Brain pericyte (primary cell): ENCODE measurements at regions not wholly inside any gene's neighbourhood (a gene's known extent, or its start where the extent isn't known, plus 50 kb on each side); places are given as distances from the start of the nearest gene placed in this dataset.
"Not testable (repeated sequence)": the region's sequence is repeated elsewhere in the genome, so short reads cannot be mapped to it uniquely, and the experiment has no call there.

Source experiments
- DNase-seq: peaks from one replicate; pipeline ENCODE4 v3.0.0-alpha.2; 2012; ENCODE audit warnings: low read depth, low spot score

DNA sequence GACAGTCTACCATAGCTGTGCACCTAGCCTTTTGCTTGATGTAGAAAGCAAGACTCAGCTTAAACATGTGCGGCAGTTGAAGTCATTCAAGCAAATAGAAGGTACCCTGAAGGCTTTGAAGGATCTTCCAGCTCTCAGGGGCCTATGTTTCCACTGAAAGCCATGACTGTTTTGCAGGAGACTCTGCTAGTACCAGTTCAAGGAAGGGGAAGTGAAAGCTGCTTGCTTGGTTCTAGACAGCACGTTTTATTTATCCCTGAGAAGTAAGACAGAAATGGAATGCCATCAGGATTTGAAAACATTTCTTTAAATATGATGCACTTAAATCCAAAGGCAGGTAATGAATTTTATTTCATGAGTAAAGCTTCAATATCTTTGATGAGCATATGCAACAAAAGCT lies 311.4 kb downstream of the PDCD6IP start:
- DNase-seq = no peak

GRCh38 chr3:34111361-34111760 lies 312.9 kb downstream of the PDCD6IP start:
- DNase-seq = no peak

DNA sequence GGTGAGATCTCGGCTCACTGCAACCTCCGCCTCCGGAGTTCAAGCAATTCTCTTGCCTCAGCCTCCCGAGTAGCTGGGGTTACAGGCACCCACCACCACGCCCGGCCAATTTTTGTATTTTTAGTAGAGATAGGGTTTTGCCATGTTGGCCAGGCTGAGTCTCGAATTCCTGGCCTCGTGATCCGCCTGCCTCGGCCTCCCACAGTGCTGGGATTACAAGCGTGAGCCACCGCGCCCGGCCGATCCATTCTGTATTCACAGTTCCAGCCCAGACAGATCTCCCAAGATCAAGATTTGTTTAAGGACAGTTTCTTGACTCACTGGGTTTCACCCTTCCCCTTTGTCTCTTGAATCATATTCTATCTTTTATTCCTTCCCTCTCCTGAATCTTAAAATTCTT lies 313.8 kb downstream of the PDCD6IP start:
- DNase-seq = not testable (repeated sequence)

GRCh38 chr3:34131091-34131490 lies 332.7 kb downstream of the PDCD6IP start:
- no peak for DNase-seq

GRCh38 chr3:34132069-34132692 lies 333.8 kb downstream of the PDCD6IP start:
- DNase-seq = no peak

DNA sequence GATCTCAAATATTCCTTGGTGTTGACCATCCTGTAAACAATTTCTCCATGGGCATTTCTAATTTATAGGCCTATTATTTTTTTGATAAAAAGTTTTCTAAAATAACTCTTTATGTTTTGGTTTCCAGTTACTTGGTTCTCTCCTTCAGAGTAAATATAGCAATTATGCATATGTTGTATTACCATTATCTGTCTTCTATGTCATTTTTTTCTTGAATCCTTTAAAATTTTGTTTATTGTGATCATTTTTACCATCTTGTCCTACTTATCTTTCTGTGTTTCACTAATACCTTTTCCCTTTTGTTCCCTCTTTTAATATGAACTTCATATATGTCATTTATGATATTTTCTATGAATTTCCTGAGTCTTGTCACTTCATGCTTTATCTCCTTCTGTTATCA lies 341.1 kb downstream of the PDCD6IP start:
- no peak for DNase-seq

GRCh38 chr3:34140616-34141015 lies 342.2 kb downstream of the PDCD6IP start:
- no peak for DNase-seq

- no peak for DNase-seq
These were observed 343.5 kb downstream of the PDCD6IP start for GRCh38 chr3:34141841-34142337.

DNA sequence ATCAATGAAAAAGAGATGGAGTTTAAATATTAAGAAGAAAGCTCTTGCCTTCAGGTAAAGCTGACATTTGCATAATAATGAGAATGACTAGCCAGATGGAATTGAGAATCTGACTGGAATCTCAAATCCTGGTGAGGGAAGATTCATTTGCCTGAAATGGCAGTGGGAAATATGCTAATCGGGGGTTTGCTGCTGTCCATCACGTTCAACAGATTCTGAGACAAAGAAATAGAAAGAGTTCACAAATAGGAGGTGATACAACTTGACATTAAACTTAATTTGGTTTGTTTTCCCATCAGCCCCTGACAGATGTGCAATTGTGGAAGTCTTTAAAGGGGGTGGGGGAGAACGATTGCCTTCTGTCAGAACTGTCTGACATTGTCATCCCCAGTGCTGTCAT lies 347.4 kb downstream of the PDCD6IP start:
- no peak for DNase-seq

DNA sequence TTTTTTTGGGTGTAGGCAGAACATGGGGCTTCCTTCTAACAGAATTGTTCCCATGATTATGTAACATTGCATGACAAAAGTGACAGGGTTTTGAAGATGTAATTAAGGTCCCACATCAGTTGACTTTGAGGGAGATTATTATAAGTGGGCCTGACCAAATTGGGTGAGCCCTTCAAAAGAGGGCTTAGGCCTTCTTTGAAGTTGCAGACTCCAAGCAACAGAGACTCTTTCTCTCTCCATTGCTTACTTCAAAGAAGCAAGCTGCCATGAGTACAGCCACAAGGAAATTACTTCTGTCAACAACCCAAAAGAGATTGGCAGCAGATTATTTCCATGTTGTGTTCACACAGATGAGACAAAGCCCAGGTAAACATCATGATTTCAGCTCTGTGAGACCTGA lies 348.2 kb downstream of the PDCD6IP start:
- no peak for DNase-seq

GRCh38 chr3:34150992-34151391 lies 352.6 kb downstream of the PDCD6IP start:
- no peak for DNase-seq

DNA sequence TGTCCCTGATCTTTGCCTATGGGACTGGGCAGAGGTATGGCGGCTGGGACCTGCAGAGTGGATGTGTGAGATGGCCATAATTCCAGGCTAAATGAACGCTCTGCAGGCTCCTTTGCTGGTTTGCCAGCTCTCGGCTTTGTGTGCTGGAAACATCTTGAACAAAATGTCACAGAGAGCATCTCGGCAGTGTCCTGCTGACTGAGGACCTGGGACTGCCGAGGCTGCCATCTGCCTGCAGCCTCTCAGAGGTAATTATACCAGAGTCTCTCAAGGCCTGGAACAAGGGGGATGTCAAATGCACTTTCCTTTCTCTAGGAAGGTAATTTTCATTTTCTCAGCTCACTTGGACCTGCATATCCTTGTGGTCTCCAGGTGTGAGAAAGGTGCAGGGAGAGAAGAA lies 354.2 kb downstream of the PDCD6IP start:
- DNase-seq = no peak

- no peak for DNase-seq
These were observed 356.7 kb downstream of the PDCD6IP start for GRCh38 chr3:34155108-34155507.

DNA sequence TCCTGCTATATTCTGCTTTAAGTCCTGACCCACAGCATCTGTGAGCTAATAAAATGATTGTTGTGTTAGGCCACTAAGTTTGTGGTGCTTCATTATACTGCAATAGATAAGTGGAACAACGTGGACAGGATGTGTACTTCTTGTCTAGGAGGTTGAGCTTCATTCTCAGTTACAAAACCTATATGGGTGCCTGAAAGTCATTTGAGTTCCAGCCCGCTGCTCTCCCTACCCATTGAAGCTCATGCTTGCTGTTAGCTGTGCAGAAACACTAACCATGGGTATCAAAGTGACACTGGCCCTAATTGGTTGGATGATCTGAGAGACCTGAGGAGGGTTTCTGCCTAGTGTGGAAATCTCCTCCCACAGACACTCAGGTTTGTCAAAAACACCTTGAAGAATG lies 357.2 kb downstream of the PDCD6IP start:
- DNase-seq = no peak

DNA sequence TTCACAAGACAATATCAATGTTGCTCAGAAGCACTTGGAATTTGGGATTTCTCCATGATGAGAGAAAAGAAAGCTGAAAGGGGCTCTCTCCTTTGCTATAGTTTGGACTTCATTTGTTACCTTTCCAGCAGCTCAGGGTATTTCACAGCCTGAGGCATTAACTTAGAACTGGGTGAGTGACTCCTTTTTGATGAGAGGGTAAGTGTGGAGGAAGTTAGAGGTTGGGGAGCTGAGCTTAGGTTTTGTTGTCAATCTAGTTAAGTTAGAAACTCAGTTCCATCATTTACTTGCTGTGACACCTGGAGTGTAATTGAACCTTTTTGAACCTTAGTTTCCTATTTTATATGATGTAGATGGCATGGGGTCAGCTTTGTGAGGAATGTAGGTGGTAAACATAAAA lies 359.1 kb downstream of the PDCD6IP start:
- no peak for DNase-seq

- no peak for DNase-seq
These were observed 361.4 kb downstream of the PDCD6IP start for GRCh38 chr3:34159613-34160420.

GRCh38 chr3:34169636-34170035 lies 371.2 kb downstream of the PDCD6IP start:
- DNase-seq = not testable (repeated sequence)

- DNase-seq = no peak
These were observed 376.3 kb downstream of the PDCD6IP start for GRCh38 chr3:34174740-34175139.

DNA sequence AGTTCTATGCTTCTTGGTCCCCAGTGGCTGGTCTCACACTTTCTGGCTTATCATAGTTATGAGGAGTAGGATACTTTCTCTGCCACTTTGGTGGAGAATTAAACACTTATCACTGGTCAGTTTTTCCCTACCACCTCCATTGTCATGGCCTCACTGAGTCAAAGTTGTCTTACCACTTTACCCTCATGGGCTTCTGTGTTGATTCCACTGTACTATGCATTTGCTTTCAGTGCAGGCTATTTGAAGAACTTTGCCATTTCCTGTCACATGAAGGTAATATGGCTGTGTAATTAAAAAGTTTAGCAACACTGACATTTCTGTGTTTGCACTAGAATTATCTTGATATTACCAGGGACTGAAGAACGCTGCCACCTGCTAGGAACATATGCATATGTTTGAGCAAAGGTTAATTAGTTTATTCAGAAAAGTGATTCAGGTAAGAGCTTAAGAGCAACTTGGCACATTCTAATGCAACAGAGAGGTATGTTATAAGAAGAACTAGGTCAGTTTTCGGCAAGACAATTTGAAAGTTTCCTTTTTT lies 377.3 kb downstream of the PDCD6IP start:
- no peak for DNase-seq

GRCh38 chr3:34176723-34177122 lies 378.3 kb downstream of the PDCD6IP start:
- no peak for DNase-seq

- no peak for DNase-seq
These were observed 380.0 kb downstream of the PDCD6IP start for GRCh38 chr3:34178415-34178814.

GRCh38 chr3:34179716-34180115 lies 381.3 kb downstream of the PDCD6IP start:
- DNase-seq = no peak

- DNase-seq = no peak
These were observed 382.1 kb downstream of the PDCD6IP start for GRCh38 chr3:34180532-34180931.
